C1 segment of cervical spinal cord (tissue), 14 donors: ENCODE measurements at regions not wholly inside any gene's neighbourhood (a gene's known extent, or its start where the extent isn't known, plus 50 kb on each side); places are given as distances from the start of the nearest gene placed in this dataset.
"Not testable (repeated sequence)": the region's sequence is repeated elsewhere in the genome, so short reads cannot be mapped to it uniquely, and the experiment has no call there.

ENCODE experiments used
- DNase-seq, 14 donors: peaks; one replicate each; lab custom pipeline; 2025; lab: John Stamatoyannopoulos, UW

GRCh38 chr3:181533811-181534210 lies 177.9 kb upstream of the SOX2 start:
- DNase-seq = no peak

GRCh38 chr3:181530584-181530983 lies 181.1 kb upstream of the SOX2 start:
- no peak for DNase-seq

DNA sequence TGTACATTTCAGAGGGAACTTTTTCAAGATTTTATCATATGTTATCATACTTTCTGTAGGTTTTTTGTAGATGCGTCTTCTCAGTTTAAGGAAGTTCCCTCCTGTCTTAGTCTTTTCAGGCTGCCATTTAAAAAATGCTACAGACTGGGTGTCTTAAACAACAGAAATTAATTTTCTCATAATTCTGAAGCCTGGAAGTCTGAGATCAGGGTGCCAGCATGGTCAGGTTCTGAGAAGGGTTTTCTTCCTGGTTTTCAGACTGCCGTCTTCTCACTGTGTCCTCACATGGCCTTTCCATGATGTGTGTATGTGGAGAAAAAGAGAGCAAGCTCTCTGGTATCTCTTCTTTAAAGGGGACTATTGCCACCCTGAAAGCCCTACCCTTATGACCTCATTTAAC lies 189.9 kb upstream of the SOX2 start:
- no peak for DNase-seq

DNA sequence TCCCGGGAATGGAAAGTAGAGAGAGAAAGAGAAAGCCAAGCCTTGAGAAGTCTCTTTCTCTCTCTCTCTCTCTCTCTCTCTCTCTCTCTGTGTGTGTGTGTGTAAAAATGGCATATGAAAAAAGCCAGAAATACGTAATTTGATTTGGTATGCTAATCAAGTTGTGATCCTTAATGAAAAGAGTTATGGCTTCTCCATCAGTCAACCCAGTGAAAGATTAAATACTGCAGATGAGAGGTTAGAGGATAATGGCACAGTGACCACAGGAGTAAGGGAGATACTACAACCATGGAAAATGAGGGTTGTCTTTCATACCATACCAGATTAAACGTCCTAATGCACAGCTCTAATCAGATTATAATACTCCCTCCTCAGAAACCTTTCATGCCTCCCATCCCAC lies 193.5 kb upstream of the SOX2 start:
- DNase-seq = no peak

- DNase-seq = no peak
Measured at GRCh38 chr3:181512787-181513186, 198.9 kb upstream of the SOX2 start.

- no peak for DNase-seq
Measured at GRCh38 chr3:181510500-181510899, 201.2 kb upstream of the SOX2 start.

- DNase-seq = no peak
Measured at GRCh38 chr3:181497358-181497757, 214.4 kb upstream of the SOX2 start.

DNA sequence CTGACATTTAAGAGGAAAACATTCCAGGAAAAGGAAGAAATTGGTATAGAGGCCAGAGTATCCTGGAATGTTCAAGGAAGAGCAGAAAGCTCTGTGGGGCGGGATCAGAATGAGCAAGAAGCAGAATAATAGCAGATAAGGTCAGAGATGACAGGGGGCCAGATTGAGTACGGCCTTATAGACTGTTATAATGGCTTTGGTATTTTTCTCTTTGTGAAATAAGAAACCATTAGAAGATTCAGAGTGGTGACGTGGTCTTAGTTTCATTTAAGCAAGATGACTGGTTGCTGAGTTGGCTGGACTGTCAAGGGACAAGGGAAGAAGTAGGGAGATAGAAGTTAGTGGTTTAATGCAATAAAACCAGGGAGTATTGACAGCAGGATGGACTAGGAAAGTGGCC lies 218.3 kb upstream of the SOX2 start:
- no peak for DNase-seq

DNA sequence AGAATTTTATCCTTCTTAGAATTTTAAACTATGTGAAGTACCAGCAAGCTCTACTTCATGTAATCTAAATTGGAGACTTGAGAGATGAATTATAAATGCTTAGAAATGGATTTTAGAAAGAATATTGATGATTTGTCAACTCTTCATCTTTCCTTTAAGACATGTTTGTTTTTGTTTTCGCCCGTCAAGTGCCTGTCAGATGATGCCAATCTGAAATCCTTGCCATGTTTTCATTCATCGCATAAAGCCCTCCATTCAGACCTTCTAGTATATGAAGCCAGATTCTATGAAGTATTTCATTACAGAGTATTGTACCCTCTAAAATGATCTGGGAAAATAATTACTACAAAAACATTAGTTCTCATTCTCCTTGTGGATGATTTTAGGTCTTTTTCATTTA lies 223.2 kb upstream of the SOX2 start:
- no peak for DNase-seq

- no peak for DNase-seq
Measured at GRCh38 chr3:181487236-181487978, 224.3 kb upstream of the SOX2 start.

GRCh38 chr3:181486141-181486885 lies 225.4 kb upstream of the SOX2 start:
- no peak for DNase-seq

GRCh38 chr3:181484026-181484425 lies 227.7 kb upstream of the SOX2 start:
- no peak for DNase-seq

DNA sequence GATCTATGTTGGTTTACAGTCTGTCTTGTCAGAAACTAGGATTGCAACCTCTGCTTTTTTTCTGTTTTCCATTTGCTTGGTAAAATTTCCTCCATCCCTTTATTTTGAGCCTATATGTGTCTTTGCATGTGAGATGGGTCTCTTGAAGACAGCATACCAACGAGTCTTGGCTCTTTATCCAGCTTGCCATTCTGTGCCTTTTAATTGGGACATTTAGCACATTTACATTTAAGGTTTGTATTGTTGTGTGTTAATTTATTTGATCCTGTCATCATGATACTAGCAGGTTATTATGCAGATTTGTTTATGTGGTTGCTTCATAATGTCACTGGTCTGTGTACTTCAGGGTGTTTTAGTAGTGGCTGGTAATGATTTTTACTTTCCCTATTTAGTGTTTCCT lies 236.6 kb upstream of the SOX2 start:
- not testable (repeated sequence) for DNase-seq

DNA sequence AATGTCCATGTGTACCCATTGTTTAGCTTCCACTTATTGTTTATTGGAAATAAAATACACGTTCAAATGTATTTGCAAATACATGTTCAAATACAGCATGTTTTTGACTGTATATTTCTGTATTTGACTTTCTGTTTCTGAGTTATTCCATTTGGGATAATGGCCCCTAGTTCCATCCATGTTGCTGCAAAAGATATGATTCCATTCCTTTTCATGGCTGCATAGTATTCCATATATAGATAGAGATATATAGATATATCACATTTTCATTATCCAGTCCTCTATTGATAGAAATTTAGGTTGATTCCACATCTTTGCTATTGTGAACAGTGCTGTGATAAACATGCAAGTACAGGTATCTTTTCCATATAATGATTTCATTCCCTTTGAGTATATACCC lies 241.4 kb upstream of the SOX2 start:
- no peak for DNase-seq

DNA sequence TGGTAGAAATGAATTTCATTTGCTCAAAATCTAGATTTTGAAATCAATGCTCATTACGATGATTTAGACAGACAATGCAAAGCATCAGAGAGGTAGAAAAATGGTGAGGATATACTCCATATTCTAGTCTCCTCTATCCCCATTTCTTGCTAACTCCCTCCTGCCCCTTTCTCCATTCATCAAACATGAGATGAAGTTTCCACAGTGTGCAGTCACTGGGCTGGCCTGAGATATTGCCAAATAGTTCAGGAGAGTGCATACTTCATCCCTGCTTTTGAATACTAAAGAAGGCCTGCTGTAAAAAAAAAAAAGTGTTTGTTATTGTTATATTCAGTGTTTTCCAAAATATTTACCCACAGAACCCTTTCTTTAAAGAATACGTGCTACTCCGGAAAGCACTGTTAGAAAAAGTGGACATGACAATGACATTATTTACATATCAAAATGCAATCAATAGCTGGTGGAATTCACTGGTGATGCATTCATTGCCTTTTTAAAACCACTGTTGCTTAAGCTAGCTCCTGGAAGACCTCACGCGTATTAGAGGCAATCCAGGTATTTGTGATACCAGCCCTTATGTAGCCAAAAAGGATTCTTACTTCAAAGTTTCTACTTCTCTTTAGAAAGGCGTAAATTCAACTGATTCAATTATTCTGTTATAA lies 247.6 kb upstream of the SOX2 start:
- no peak for DNase-seq

DNA sequence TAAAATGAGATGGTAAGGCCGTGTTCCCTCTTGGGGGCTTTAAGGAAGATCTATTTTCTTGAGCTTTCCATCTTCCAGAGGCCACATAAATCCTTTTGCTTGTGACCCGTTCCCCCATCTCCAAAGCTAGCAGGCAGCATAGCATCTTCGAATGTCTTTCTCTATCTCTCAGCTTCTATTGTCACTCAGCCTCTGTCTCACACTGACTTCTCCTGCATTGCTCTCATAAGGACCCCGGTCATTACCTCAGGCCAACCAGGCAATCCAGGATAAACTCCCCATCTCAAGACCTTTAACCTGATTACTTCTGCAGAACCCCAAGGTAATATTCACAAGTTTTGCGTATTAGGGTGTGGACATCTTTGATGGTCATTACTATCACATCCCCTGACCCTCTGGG lies 250.3 kb upstream of the SOX2 start:
- no peak for DNase-seq

GRCh38 chr3:181459516-181459915 lies 252.2 kb upstream of the SOX2 start:
- DNase-seq = no peak

DNA sequence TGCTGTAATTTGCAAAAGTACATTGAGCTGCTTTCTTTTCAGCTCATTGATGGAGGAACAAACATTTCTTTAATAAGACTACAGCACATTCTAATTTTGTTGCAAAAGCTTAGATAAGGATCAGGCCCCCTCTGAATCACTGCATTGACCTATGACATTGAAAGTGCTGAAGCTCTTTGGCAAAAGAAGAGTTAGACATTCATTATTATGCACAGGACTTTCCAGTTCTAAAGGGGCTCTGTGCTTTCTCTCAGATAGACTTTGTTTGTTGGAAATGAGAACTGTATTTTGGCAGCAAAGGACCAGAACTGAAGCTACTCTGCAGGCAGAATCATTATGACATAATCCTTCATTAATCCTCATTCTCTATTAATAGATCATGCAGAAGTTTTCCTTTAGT lies 252.9 kb upstream of the SOX2 start:
- DNase-seq = peak in 2 of 14 donors; percentile 2 to 13

DNA sequence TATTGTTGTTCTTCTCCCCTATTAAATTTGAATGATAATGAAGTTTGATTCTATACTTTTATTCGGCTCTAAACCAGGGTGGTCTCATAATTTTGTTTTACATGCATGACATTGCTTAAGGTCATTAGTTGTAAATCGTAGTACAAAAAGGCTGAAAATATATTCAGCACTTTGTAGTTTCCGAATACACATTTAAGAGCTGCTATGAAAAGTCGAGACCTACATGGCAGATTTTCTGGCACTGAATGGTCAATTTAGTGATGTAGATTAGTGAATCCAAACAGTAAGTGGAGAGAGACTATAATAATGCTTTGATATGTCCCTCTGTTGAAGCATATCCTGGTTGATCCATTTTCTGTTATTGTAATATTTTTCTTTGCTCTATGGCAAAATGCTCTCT lies 254.0 kb upstream of the SOX2 start:
- no peak for DNase-seq

- DNase-seq = peak in 12 of 14 donors; percentile 24 to 90 (median 69)
Measured at GRCh38 chr3:181457190-181457589, 254.5 kb upstream of the SOX2 start.

- DNase-seq = no peak
Measured at GRCh38 chr3:181455276-181455675, 256.4 kb upstream of the SOX2 start.

DNA sequence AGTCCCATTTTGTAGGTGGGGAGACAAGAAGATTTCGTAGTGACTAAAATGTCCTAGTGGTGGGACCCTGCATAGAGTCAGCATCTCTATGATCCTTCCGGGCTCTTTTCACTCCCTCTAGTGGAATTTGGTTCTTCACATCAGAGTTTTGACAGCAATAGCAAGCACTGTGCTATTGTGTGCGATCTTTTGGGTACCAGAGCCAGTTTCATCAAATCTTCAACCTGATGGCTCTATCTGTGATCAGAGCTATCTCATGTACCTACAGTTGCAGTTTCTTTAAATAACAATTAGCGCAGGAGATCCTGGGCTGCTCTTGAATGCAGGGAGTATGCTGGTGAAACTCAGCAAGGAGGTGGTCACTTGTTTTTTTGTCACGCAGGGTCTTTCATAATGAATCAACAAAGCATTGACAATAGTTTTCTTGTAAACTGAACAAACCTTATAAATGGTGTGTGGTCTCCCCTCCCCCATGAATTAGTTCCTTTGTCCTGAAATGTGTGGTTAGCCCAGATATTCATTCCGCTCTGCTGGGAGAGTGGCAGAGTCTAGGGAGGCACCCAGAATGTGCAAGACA lies 257.2 kb upstream of the SOX2 start:
- DNase-seq = peak in 6 of 14 donors; percentile 13 to 73 (median 36)
